ENCODE measurements at regions not wholly inside any gene's neighbourhood (a gene's known extent, or its start where the extent isn't known, plus 50 kb on each side); places are given as distances from the start of the nearest gene placed in this dataset.

GRCh38 chr3:178244733-178245709 is 291.2 kb upstream of the KCNMB2 start:
- DNase-seq (ENCODE audit: low read depth in 2 of 2) = no peak

DNA sequence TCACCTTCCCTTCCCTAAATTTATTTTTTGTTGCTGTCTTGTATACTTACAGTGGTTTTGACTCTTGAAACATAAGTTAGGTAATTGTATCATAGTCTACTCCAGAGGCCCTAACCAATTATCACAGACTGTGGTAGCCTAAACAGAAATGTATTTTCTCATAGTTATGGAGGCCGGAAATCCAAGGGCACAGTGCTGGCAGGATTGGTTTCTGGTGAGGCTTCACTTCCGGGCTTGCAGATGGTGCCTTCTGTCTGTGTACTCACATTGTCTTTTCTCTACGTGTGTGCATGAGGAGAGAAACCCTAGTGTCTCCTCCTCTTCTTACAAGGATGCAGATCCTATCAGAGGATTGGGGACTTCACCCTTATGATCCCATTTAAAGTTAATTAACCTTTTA is 290.2 kb upstream of the KCNMB2 start:
- DNase-seq (ENCODE audit: low read depth in 2 of 2) = no peak

DNA sequence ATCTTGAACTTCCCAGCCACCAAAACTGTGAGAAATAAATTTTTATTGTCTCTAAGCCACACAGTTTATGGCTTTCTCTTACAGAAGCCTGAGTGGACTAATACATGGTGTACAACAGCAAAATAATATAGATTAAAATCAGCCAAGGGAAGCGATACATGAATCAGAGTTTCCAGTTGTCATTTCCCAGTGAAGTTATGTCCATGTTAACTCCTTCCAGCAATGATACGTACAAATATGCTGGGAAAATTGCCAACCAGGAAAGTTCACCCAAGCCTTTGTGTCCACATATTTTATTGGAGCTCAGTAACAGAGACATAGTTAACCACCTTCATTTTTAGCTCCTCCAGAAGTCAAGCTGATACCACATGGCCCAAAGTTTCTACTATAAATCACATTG is 280.9 kb upstream of the KCNMB2 start:
- DNase-seq (ENCODE audit: low read depth in 2 of 2) = no peak

DNA sequence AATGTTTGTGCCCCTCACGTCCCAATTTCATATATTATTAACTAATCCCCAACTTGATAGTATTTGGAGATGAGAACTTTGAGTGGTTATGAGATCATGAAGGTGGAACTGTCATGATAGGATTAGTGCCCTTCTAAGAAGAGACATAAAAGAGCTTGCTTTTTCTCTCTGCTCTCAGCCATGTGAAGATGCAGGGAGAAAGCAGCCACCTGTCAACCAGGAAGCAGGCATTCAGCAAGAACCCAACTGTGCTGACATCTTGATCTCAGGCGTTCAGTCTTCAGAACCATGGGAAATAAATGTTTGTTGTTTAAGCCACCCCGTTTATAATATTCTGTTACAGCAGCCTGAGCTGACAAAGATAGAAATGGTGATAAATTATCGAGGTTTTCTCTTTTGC is 278.7 kb upstream of the KCNMB2 start:
- DNase-seq (ENCODE audit: low read depth in 2 of 2) = no peak

GRCh38 chr3:178258121-178258520 is 278.1 kb upstream of the KCNMB2 start:
- DNase-seq (ENCODE audit: low read depth in 2 of 2) = no peak

DNA sequence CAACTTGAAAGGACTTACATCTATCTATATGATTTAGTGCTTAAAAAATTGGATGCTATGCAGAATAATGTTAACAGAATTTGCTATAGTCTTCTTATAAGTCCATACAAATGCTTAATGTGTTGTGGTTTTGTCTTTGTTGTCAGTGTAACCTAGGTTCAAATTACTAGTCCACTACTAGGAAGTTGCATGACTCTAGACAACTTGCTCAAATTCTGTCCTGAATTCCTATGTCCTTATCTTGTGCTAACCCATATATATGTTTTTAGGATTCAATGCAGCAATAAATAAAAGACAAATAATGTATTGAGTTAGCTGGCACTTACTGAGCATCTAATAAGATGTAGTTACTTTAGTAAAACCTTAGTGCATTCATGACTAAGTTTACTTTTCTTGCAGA is 276.5 kb upstream of the KCNMB2 start:
- no peak for DNase-seq (ENCODE audit: low read depth in 2 of 2)

- DNase-seq (ENCODE audit: low read depth in 2 of 2) = no peak
Observed at GRCh38 chr3:178260887-178261565, 275.2 kb upstream of the KCNMB2 start.

DNA sequence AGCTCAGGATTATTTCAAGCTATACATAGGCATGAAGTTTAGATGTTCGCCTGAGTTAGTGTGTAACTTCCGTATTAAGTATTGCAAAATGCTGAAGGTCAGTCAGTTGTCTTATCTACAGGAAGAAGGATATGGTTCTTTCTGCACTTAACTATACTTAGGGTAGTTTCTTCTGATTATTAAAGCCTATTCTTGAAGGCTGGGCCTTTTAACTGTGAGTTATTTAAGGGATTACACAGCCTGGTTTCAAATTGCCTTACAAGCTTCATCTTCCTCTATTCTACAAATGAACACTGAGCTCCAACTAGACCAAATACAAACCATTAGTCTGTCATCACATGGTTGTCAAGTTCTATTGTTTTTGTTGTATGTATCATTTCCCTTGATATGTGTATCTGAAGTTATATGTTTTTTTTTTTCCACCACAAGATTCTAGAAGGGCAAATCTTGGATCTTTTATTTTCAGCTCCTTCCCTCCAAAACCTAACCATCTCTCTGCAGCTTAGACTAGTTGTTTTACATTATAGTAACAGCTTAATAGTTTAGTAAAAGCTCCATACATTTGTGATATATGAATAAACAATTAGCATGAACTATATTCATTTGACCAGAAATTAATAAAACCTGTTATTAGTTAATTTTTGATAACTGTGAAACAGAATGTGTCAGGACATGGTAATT is 272.9 kb upstream of the KCNMB2 start:
- no peak for DNase-seq (ENCODE audit: low read depth in 2 of 2)

GRCh38 chr3:178267158-178267844 is 268.9 kb upstream of the KCNMB2 start:
- no peak for DNase-seq (ENCODE audit: low read depth in 2 of 2)

DNA sequence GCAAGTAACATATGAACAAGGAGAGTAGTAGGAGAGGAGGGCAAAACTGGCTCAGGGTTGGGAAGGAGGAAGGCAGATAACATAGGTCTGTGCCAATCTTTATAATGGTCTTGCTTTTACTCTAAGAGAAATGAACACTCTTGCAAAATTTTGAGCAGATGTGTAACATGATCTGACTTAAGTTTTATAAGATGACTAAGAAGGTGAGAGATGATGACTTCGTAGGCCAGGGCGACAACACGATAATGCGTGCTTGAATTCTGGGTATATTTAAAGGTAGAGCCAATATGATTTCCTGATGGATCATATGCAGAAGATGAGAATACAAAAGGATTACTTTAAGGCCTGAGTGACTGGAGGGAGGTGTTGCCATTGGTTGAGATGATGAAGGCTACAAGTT is 265.4 kb upstream of the KCNMB2 start:
- no peak for DNase-seq (ENCODE audit: low read depth in 2 of 2)

- no peak for DNase-seq (ENCODE audit: low read depth in 2 of 2)
Observed at GRCh38 chr3:178271740-178272387, 264.4 kb upstream of the KCNMB2 start.

DNA sequence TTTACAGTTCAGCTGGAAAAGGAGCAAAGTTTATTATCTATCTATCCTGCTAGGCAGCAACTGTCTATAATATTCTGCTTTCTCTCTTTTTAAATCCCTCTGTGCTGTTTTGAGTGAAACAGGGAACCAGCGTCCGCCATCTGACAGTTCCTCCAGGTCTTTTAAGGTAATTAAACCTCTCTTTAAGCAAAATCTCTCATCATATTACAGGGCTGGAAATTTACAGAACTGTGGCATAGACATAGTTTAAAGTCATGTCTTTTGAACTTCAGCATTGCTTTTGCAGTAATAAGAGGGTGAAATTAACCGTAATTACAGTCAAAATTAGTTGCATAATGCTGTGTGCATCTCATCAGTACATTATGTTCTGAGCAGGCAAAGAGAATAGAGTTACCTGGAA is 263.4 kb upstream of the KCNMB2 start:
- DNase-seq (ENCODE audit: low read depth in 2 of 2) = no peak

DNA sequence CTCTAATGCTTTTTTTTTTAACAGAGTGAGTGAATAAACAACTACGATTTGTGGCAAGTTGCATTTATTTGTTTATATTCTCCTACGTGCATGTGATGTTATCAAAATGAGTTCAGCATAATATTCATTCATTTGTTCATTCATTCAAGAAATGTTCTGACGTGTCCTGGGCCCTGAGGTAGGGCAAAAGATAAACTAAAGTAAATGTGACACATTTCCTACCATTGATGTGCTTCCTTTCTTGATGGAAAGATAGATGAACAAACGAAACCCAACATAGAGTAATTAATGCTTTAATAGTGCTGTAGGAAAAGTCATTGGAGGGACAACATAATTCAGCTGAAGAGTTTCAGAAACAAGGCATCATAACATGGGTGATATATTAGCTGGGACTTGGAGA is 261.5 kb upstream of the KCNMB2 start:
- no peak for DNase-seq (ENCODE audit: low read depth in 2 of 2)

- DNase-seq (ENCODE audit: low read depth in 2 of 2) = no peak
Observed at GRCh38 chr3:178275311-178275710, 260.9 kb upstream of the KCNMB2 start.

DNA sequence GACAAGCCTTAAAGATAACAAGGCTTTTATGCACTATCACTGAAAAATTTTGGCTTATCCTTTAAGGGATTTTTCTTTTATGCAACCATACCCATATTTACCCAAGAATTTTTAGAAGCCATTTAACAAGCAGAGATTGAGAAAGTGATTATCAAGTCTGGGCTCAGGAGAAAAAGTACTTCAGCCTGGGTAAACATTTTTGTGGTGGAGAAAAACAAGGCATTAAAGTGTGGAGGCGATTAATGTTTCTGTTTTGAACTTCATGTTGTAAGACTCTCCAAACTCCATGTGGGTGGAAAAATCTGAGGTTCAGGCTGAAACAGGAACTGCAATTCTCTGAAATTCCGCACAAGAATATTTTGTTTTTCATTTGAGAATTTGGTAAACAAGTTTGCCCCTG is 260.4 kb upstream of the KCNMB2 start:
- DNase-seq (ENCODE audit: low read depth in 2 of 2) = no peak

- no peak for DNase-seq (ENCODE audit: low read depth in 2 of 2)
Observed at GRCh38 chr3:178277605-178278004, 258.6 kb upstream of the KCNMB2 start.

DNA sequence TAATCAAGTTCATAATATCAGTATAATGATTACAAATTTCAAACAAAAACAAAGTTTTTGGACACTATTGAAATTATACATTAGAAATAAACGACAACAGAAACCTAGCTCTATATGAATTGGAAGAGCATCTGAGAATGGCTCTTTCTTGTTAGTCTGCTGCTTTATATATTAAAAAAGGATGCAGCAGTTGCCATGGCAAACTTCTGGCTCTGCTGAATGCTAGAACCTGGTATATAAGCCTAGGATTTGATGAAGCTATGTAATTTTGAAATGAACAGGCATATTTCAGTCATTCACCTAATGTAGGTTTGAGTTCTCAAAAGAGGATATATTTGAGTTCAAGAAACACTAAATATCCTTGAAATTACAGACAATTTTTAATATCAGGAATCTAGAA is 252.7 kb upstream of the KCNMB2 start:
- DNase-seq (ENCODE audit: low read depth in 2 of 2) = no peak

GRCh38 chr3:178284181-178284580 is 252.1 kb upstream of the KCNMB2 start:
- DNase-seq (ENCODE audit: low read depth in 2 of 2) = no peak

DNA sequence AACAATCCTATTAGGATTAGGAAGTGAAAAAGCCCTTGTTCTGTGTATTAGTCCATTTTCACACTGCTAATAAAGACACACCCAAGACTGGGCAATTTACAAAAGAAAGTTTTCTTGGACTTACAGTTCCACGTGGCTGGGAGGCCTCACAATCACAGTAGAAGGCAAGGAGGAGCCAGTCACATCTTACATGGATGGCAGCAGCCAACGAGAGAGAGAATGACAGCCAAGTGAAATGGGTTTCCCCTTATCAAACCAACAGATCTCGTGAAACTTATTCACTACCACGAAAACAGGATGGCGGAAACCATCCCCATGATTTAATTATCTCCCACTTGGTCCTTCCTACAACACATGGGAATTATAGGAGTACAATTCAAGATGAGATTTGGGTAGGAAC is 248.2 kb upstream of the KCNMB2 start:
- DNase-seq (ENCODE audit: low read depth in 2 of 2) = no peak

GRCh38 chr3:178289544-178290160 is 246.6 kb upstream of the KCNMB2 start:
- DNase-seq (ENCODE audit: low read depth in 2 of 2) = no peak

Data from stimulated activated CD8-positive, alpha-beta memory T cell treated with anti-CD3 and anti-CD28 coated beads, Interleukin-2, amount 100 ng/mL, for 48 hours (primary cell).